ENCODE measurements at regions not wholly inside any gene's neighbourhood (a gene's known extent, or its start where the extent isn't known, plus 50 kb on each side); places are given as distances from the start of the nearest gene placed in this dataset.
"Not testable (repeated sequence)": the region's sequence is repeated elsewhere in the genome, so short reads cannot be mapped to it uniquely, and the experiment has no call there.

GRCh38 chr2:153403940-153404339 lies 74.6 kb downstream of the RPRM start:
- DNase-seq (ENCODE audit: low spot score) = no peak
- TF ChIP-seq CTCF (conservative IDR thresholded peaks at IDR 0.05; ENCODE audit: low read depth) = no peak
- ChIA-PET POLR2A (ENCODE audit: low non-redundant PET) (no interaction called here), CTCF (no interaction called here)
- no peak overlapping the region for H3K27ac ChIP-seq

- CTCF ChIA-PET = not testable (repeated sequence)
These were observed 75.2 kb downstream of the RPRM start for GRCh38 chr2:153403352-153403751.

GRCh38 chr2:153394686-153395085 lies 83.9 kb downstream of the RPRM start:
- CTCF ChIA-PET = no interaction called here
- H3K27ac ChIP-seq = no peak overlapping the region
- no peak for TF ChIP-seq CTCF (conservative IDR thresholded peaks at IDR 0.05; ENCODE audit: low read depth)
- DNase-seq (ENCODE audit: low spot score) = no peak
- POLR2A ChIA-PET (ENCODE audit: low non-redundant PET) = no interaction called here

More at GRCh38 chr2:153403352-153403751, 75.2 kb downstream of the RPRM start:
- H3K27ac ChIP-seq; POLR2A ChIA-PET (ENCODE audit: low non-redundant PET); DNase-seq (ENCODE audit: low spot score): not testable (repeated sequence)

- CTCF ChIA-PET = no interaction called here
- POLR2A ChIA-PET (ENCODE audit: low non-redundant PET) = no interaction called here
- no peak for DNase-seq (ENCODE audit: low spot score)
- TF ChIP-seq CTCF (conservative IDR thresholded peaks at IDR 0.05; ENCODE audit: low read depth) = no peak
- no peak overlapping the region for H3K27ac ChIP-seq
These were observed 84.3 kb downstream of the RPRM start for GRCh38 chr2:153394247-153394646.

GRCh38 chr2:153393518-153393917 lies 85.0 kb downstream of the RPRM start:
- H3K27ac ChIP-seq = no peak overlapping the region
- no peak for TF ChIP-seq CTCF (conservative IDR thresholded peaks at IDR 0.05; ENCODE audit: low read depth)
- CTCF ChIA-PET = interaction anchor here (0.7 kb wide), 1 partner anchor 62 kb away, joined by 4 read pairs; no protein-coding TSS in a partner anchor
- POLR2A ChIA-PET (ENCODE audit: low non-redundant PET) = no interaction called here
- no peak for DNase-seq (ENCODE audit: low spot score)

- CTCF ChIA-PET = interaction anchor here (0.7 kb wide), 1 partner anchor 1101 kb away, joined by 3 read pairs; no protein-coding TSS in a partner anchor
- no peak for DNase-seq (ENCODE audit: low spot score)
- no peak for TF ChIP-seq CTCF (conservative IDR thresholded peaks at IDR 0.05; ENCODE audit: low read depth)
- POLR2A ChIA-PET (ENCODE audit: low non-redundant PET) = no interaction called here
- no peak overlapping the region for H3K27ac ChIP-seq
These were observed 87.4 kb downstream of the RPRM start for GRCh38 chr2:153391131-153391530.

GRCh38 chr2:153388246-153388645 lies 90.3 kb downstream of the RPRM start:
- CTCF ChIA-PET = no interaction called here
- DNase-seq (ENCODE audit: low spot score) = no peak
- POLR2A ChIA-PET (ENCODE audit: low non-redundant PET) = no interaction called here
- H3K27ac ChIP-seq = no peak overlapping the region
- no peak for TF ChIP-seq CTCF (conservative IDR thresholded peaks at IDR 0.05; ENCODE audit: low read depth)

Measured in RWPE1 (cell line).